ENCODE measurements at regions not wholly inside any gene's neighbourhood (a gene's known extent, or its start where the extent isn't known, plus 50 kb on each side); places are given as distances from the start of the nearest gene placed in this dataset.

GRCh38 chr2:147049957-147050356 lies 794.9 kb upstream of the ACVR2A start:
- TF ChIP-seq EZH2 (IDR thresholded peaks at IDR 0.05; ENCODE audit: borderline replicate concordance, low read depth, low read length, poor library complexity, severe bottlenecking) (no peak), CTCF (conservative IDR thresholded peaks at IDR 0.05; ENCODE audit: low read depth, low read length) (no peak)
